Kidney (tissue), 13 donors: ENCODE measurements at regions not wholly inside any gene's neighbourhood (a gene's known extent, or its start where the extent isn't known, plus 50 kb on each side); places are given as distances from the start of the nearest gene placed in this dataset.

Experiments
- DNase-seq, 5 donors: peaks; one replicate each; pipeline ENCODE4 v3.0.0-alpha.2; 2013 to 2020
- FAIRE-seq: peaks from 2 replicates; lab custom pipeline; 2012; peaks lifted over from hg19 to GRCh38; lab: Jason Lieb, UNC
- H3K27ac ChIP-seq, 2 donors: one replicate each; pipeline ENCODE4 v1.7.0; 2013; ENCODE audit warnings: low read depth in 2 of 2, low read length in 2 of 2, inconsistent platforms in 1 of 2
- H3K27me3 ChIP-seq: one replicate; pipeline ENCODE4 v1.7.1; 2013; ENCODE audit warnings: low read length, inconsistent platforms; ENCODE audit not compliant: control insufficient read depth, insufficient read depth
- H3K36me3 ChIP-seq, 3 donors: one replicate each; pipeline versions ENCODE4 v1.7.0 to v1.7.1; 2013; ENCODE audit warnings: low read length in 3 of 3, control low read depth in 1 of 3, inconsistent platforms in 1 of 3; ENCODE audit not compliant: insufficient read depth in 3 of 3, control insufficient read depth in 2 of 3
- H3K4me1 ChIP-seq, 3 donors: one replicate each; pipeline versions ENCODE4 v1.7.0 to v1.7.1; 2013; ENCODE audit warnings: low read length in 3 of 3, inconsistent platforms in 1 of 3, low read depth in 1 of 3; ENCODE audit not compliant: control insufficient read depth in 2 of 3, insufficient read depth in 2 of 3
- H3K4me3 ChIP-seq, 3 donors: one replicate each; pipeline versions ENCODE4 v1.7.0 to v1.8.1; 2013; ENCODE audit warnings: low read length in 3 of 3, control low read depth in 1 of 3, inconsistent platforms in 1 of 3
- H3K9ac ChIP-seq, 3 donors: one replicate each; pipeline versions ENCODE4 v1.7.0 to v1.7.1; 2013; ENCODE audit warnings: low read length in 3 of 3, control low read depth in 1 of 3, inconsistent platforms in 1 of 3
- H3K9me3 ChIP-seq, 3 donors: one replicate each; pipeline versions ENCODE4 v1.7.0 to v1.7.1; 2013; ENCODE audit warnings: low read length in 3 of 3, control low read depth in 1 of 3, inconsistent platforms in 1 of 3; ENCODE audit not compliant: control insufficient read depth in 2 of 3, insufficient read depth in 1 of 3
- intact Hi-C: fragments of 100-400 bp; cut with DNase I; formaldehyde crosslinking; loops from one replicate; pipeline ENCODE4 v1.11.1; 2022
- TF ChIP-seq, protein P1 (sequence below): IDR thresholded peaks from 3 replicates; pipeline ENCODE4 v1.5.1; 2012; ENCODE audit warnings: mild to moderate bottlenecking, moderate library complexity, borderline replicate concordance; ENCODE audit not compliant: insufficient read depth; ENCODE audit errors: extremely low read depth
- donor health status: control.
- donor health status: control.
- donor health status: control.
- donor health status: control.
- donor health status: control.
- donor health status: DM: yes; HTN: yes; CAD: no.
- donor health status: Normal renal cell carcinoma (clear cell type).

DNA sequence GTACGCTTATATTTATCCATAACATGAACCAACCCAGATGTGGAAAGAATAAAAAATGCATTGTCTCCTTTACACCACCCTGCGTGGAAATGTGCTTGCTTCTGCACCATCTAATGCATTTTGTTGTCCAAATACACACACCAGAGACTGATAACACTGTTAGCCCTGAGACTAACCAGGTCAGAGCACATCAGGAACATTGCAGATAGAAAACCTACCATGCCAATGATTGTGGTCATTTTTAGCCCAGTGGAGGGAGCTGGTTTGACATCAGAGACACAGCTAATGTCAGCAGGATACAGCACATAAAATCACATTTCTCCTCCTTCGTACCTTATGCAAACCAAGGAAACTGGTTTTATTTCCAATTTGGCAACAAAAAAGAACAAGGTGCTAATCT, 528.7 kb downstream of the DOK5 start:
- H3K27me3 ChIP-seq = no peaks in the 10 kb centered on the region
- DNase-seq (peak in 1 of 5 donors; percentile 10), FAIRE-seq (no peak)
- H3K27ac ChIP-seq = no peak overlapping the region
- no peaks in the 10 kb centered on the region for H3K36me3 ChIP-seq
- no peak overlapping the region for H3K4me3 ChIP-seq
- TF ChIP-seq, protein P1, sequence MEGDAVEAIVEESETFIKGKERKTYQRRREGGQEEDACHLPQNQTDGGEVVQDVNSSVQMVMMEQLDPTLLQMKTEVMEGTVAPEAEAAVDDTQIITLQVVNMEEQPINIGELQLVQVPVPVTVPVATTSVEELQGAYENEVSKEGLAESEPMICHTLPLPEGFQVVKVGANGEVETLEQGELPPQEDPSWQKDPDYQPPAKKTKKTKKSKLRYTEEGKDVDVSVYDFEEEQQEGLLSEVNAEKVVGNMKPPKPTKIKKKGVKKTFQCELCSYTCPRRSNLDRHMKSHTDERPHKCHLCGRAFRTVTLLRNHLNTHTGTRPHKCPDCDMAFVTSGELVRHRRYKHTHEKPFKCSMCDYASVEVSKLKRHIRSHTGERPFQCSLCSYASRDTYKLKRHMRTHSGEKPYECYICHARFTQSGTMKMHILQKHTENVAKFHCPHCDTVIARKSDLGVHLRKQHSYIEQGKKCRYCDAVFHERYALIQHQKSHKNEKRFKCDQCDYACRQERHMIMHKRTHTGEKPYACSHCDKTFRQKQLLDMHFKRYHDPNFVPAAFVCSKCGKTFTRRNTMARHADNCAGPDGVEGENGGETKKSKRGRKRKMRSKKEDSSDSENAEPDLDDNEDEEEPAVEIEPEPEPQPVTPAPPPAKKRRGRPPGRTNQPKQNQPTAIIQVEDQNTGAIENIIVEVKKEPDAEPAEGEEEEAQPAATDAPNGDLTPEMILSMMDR = no peak
- no peak overlapping the region for H3K9ac ChIP-seq
- H3K9me3 ChIP-seq = no peaks in the 10 kb centered on the region
- H3K4me1 ChIP-seq = no peaks in the 10 kb centered on the region
- intact Hi-C loops = no loop called here

DNA sequence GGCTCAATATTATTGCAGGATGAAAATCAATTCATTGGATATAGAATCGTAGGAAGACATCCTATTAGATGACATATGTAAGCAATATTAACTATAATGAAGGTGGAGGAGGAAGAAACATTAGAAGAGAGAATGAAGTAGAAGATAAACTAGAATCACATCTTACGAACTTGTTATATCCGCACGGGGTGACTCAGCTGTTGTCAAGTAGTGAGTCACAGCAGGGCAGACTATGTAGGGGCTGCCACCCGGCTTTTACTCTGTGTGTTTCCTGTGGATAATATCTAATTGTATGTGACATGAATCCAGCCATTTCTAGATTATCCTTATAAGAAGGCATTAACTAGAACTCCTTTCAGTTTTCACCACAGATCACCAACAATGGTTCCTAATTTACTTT, 520.2 kb downstream of the DOK5 start:
- FAIRE-seq = no peak
- no peaks in the 10 kb centered on the region for H3K4me1 ChIP-seq
- no peaks in the 10 kb centered on the region for H3K9me3 ChIP-seq
- TF ChIP-seq, protein P1 = no peak
- DNase-seq = no peak
- no peak overlapping the region for H3K4me3 ChIP-seq
- H3K27me3 ChIP-seq = no peaks in the 10 kb centered on the region
- H3K36me3 ChIP-seq = no peaks in the 10 kb centered on the region
- no peak overlapping the region for H3K27ac ChIP-seq
- no peak overlapping the region for H3K9ac ChIP-seq
- intact Hi-C loops = no loop called here

GRCh38 chr20:54995011-54995410, 519.6 kb downstream of the DOK5 start:
- Histone ChIP-seq H3K27ac (no peak overlapping the region), H3K4me3 (no peak overlapping the region), H3K9ac (no peak overlapping the region), H3K4me1 (no peaks in the 10 kb centered on the region), H3K27me3 (no peaks in the 10 kb centered on the region), H3K36me3 (no peaks in the 10 kb centered on the region), H3K9me3 (no peaks in the 10 kb centered on the region)
- intact Hi-C loops = no loop called here
- DNase-seq (no peak), FAIRE-seq (no peak)
- TF ChIP-seq, protein P1 = no peak

DNA sequence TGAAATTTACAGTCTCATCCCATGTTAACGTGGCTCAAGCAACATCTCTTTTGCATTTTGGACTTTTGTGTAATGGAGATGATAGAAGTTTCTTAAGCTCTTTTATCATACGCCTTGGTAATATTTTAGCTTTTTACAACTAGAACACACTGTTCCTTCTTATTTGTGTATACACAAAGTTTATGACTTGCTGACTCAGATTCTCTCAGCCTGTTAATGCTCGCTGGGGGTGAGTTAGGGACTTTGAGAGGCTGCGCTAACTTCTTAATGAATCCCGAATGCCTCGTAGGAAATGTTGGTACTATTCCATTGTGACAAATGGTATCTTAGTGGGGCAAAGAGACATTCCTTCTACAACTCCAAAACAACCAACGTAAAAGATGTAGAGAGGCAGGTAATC, 509.7 kb downstream of the DOK5 start:
- FAIRE-seq = no peak
- no peak for DNase-seq
- H3K27me3 ChIP-seq = no peaks in the 10 kb centered on the region
- H3K4me3 ChIP-seq = no peak overlapping the region
- H3K9me3 ChIP-seq = no peaks in the 10 kb centered on the region
- H3K27ac ChIP-seq = peak overlapping the region in 1 of 2 donors; percentile 56
- no peaks in the 10 kb centered on the region for H3K36me3 ChIP-seq
- H3K4me1 ChIP-seq = peaks cover 0 to 1% (median 0%) of the 10 kb centered on the region in 3 donors
- H3K9ac ChIP-seq = no peak overlapping the region
- intact Hi-C loops = no loop called here
- TF ChIP-seq, protein P1 = no peak
